ENCODE measurements at regions not wholly inside any gene's neighbourhood (a gene's known extent, or its start where the extent isn't known, plus 50 kb on each side); places are given as distances from the start of the nearest gene placed in this dataset.

DNA sequence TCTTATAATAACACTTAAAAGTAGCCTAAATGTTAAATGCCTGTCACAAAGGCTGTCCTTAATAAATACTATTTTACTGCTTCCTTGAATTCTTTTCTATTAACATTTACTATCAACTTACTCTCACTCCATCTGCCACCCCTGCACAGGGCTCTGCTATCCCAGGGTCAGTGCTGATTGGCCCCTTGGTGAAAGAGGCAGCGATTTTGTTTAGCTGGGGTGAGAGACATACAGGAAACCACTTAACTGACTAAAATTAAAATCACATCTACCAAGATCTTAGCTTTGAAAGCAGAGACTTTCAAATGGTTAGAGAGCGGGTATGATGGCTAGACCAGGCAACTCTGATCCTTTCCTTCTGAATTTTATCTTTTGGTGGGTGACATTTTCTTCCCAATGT is 149.9 kb upstream of the HTR2A start:
- no peak for FAIRE-seq
- DNase-seq (ENCODE audit: insufficient read length, low spot score), result no peak
- TF ChIP-seq POLR2AphosphoS5 (IDR thresholded peaks at IDR 0.05; ENCODE audit: low read depth, low read length), result no peak

DNA sequence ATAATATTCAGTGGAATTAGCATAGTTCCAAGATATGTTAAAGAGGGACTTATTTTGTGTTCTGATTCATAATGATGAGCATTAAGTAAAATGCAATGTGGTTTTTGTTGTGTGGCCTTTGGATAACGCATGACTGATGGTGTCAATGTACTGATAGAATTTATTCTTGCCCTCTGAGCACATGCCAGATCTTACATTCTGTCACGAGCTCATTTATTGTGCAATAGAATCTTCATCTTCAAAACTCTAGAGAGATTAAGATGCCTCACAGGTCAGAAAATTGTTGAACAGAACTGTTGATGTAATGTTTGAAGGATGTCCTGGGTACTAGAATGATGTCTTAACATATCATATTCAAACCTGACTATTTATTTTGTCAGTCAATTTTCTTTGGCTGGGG is 148.0 kb upstream of the HTR2A start:
- TF ChIP-seq POLR2AphosphoS5 (IDR thresholded peaks at IDR 0.05; ENCODE audit: low read depth, low read length), result no peak
- TF ChIP-seq POU2F2 (IDR thresholded peaks at IDR 0.05; ENCODE audit: low read depth, low read length), result no peak
- TF ChIP-seq PAX5 (IDR thresholded peaks at IDR 0.05; ENCODE audit: insufficient read depth, low read length, severe bottlenecking), result no peak
- TF ChIP-seq SPI1 (IDR thresholded peaks at IDR 0.05; ENCODE audit: low read depth, low read length), result no peak
- TF ChIP-seq TAF1 (IDR thresholded peaks at IDR 0.05; ENCODE audit: low read depth, low read length), result no peak
- TF ChIP-seq POLR2A (IDR thresholded peaks at IDR 0.05; ENCODE audit: low read depth, low read length), result no peak
- no peak for DNase-seq (ENCODE audit: insufficient read length, low spot score)
- no peak for FAIRE-seq

DNA sequence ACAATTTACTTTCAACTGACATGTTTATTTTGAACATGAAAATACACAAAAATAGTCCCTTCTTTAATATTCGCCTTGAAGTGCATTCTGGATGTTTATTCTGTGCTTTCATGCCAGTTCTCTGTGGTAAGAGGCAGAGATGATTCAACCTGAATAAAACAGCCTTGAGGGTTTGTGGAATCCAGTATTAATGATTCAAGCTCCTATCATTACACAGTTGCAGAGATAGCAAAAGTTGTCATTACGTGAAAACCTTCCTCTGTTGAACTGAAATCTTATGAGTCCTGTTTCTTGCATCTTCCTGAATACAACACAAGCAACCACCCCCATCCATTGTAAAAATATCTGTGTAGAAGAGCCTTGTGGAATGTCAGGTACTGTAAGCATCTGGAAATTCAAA is 142.3 kb upstream of the HTR2A start:
- DNase-seq (ENCODE audit: insufficient read length, low spot score), result no peak
- no peak for FAIRE-seq
- TF ChIP-seq SPI1 (IDR thresholded peaks at IDR 0.05; ENCODE audit: low read depth, low read length), result no peak
- TF ChIP-seq TAF1 (IDR thresholded peaks at IDR 0.05; ENCODE audit: low read depth, low read length), result no peak
- no peak for TF ChIP-seq POLR2A (IDR thresholded peaks at IDR 0.05; ENCODE audit: low read depth, low read length)
- TF ChIP-seq POU2F2 (IDR thresholded peaks at IDR 0.05; ENCODE audit: low read depth, low read length), result no peak
- TF ChIP-seq PAX5 (IDR thresholded peaks at IDR 0.05; ENCODE audit: insufficient read depth, low read length, severe bottlenecking), result no peak
- TF ChIP-seq POLR2AphosphoS5 (IDR thresholded peaks at IDR 0.05; ENCODE audit: low read depth, low read length), result no peak

DNA sequence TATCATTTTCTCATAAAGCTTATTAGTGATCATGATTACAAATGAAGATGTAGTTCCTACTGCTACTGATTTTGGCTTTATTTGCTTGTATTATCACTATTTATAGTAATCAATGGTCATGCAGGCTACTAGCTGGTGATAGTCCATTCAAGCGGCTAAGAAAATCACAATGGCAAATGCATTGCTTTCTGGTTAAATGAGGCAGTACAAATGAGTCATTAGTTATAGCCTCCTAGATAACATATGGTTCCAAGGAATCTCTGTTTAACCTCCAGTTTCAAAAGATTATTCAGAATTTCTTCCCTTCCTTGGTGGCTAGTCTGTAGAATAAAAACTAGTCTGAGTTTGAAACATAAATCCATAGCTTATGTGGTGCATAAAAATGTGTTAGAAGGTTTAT is 141.3 kb upstream of the HTR2A start:
- no peak for FAIRE-seq
- no peak for DNase-seq (ENCODE audit: insufficient read length, low spot score)
- TF ChIP-seq TAF1 (IDR thresholded peaks at IDR 0.05; ENCODE audit: low read depth, low read length) (no peak), POLR2AphosphoS5 (IDR thresholded peaks at IDR 0.05; ENCODE audit: low read depth, low read length) (no peak), POU2F2 (IDR thresholded peaks at IDR 0.05; ENCODE audit: low read depth, low read length) (no peak), PAX5 (IDR thresholded peaks at IDR 0.05; ENCODE audit: insufficient read depth, low read length, severe bottlenecking) (no peak), SPI1 (IDR thresholded peaks at IDR 0.05; ENCODE audit: low read depth, low read length) (no peak), POLR2A (IDR thresholded peaks at IDR 0.05; ENCODE audit: low read depth, low read length) (no peak)

DNA sequence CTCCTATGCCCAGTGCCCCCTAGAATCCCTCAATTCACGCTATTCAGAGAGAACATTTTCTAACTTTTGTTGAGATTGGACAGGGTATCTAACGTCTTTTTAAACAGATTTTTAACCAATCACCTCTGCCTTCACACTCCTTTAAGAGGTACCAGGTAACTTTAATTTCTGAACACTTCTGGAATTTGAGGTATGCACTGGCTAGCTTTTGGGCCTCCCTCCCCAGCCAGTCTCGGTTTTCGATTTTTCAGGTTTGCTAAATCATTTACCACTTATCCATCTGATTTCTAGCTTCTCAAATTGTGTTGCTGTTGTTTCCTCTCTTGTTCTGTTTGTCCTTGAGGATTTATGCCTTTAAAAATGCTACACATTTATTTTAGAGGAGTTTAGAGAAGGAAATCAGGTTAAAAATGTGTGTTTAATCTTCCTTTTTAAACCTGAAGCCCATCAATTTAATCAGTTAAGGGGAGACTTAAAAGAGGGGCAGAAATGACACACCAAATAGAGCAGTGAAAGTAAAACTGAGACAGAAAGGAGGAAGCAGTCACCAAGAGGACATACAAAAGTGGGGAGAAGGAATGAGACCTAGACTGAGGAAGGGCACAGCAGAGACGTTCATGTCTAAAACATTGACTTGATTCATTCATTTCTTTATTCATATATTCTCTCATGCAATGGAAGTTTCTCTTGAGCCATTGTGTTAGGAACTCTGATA is 139.6 kb upstream of the HTR2A start:
- DNase-seq (ENCODE audit: insufficient read length, low spot score) (no peak), FAIRE-seq (peak; percentile 91)
- TF ChIP-seq POU2F2 (IDR thresholded peaks at IDR 0.05; ENCODE audit: low read depth, low read length), result no peak
- TF ChIP-seq POLR2A (IDR thresholded peaks at IDR 0.05; ENCODE audit: low read depth, low read length), result no peak
- TF ChIP-seq SPI1 (IDR thresholded peaks at IDR 0.05; ENCODE audit: low read depth, low read length), result peak; percentile 82
- TF ChIP-seq TAF1 (IDR thresholded peaks at IDR 0.05; ENCODE audit: low read depth, low read length), result no peak
- no peak for TF ChIP-seq POLR2AphosphoS5 (IDR thresholded peaks at IDR 0.05; ENCODE audit: low read depth, low read length)
- no peak for TF ChIP-seq PAX5 (IDR thresholded peaks at IDR 0.05; ENCODE audit: insufficient read depth, low read length, severe bottlenecking)

DNA sequence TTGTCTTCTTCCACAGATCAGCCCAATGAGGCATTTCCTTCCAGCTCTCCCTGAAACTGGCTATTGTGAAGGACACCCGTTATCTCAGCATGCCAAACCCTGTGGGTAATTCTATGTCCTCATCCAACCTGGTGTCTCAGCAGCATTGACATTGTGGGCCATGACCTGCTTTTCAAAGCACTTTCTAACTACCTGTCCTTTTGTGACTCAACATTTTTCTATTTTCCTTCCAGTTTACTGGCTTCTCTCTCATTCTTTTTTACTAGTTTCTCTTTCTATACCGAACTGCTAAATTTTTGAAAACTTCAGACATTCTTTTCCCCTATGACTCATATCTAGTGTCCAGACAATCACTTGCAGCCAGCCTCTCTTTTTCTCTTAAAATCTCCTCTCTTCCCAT is 136.4 kb upstream of the HTR2A start:
- no peak for TF ChIP-seq TAF1 (IDR thresholded peaks at IDR 0.05; ENCODE audit: low read depth, low read length)
- no peak for TF ChIP-seq PAX5 (IDR thresholded peaks at IDR 0.05; ENCODE audit: insufficient read depth, low read length, severe bottlenecking)
- no peak for TF ChIP-seq POLR2A (IDR thresholded peaks at IDR 0.05; ENCODE audit: low read depth, low read length)
- no peak for TF ChIP-seq POU2F2 (IDR thresholded peaks at IDR 0.05; ENCODE audit: low read depth, low read length)
- TF ChIP-seq POLR2AphosphoS5 (IDR thresholded peaks at IDR 0.05; ENCODE audit: low read depth, low read length), result no peak
- TF ChIP-seq SPI1 (IDR thresholded peaks at IDR 0.05; ENCODE audit: low read depth, low read length), result no peak
- DNase-seq (ENCODE audit: insufficient read length, low spot score), result no peak

DNA sequence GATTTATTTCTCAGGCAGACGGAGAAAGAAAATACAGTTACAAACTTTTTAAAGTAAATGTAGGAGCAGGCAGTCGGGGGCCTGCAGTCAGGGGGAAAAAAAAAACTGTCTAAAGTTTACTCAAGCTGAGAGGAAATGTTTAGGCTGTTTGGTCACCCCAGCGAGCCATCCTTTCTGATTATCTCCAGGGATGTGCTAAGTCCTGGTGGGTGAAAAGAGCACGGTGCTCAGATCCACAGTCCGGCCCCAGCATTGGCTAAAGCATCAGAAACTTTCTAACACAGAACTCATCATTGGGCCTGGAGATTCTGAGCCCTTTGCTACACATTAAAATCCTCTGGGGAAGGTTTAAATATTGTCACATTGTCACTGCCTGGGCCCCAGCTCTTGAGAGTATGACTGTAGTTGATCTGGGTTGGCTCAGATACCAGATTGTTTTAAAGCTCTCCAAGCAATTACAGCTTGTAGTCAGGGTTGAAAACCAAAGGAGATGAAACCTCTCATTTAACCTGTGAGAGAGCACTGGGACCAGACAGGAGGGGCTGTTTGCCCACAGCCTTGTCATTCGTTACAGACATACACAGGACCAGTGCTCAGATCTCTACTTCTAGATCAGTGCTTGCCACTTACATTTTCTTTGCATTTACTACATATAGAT is 131.1 kb upstream of the HTR2A start:
- FAIRE-seq (no peak), DNase-seq (ENCODE audit: insufficient read length, low spot score) (no peak)
- TF ChIP-seq TAF1 (IDR thresholded peaks at IDR 0.05; ENCODE audit: low read depth, low read length), result no peak
- TF ChIP-seq SPI1 (IDR thresholded peaks at IDR 0.05; ENCODE audit: low read depth, low read length), result no peak
- no peak for TF ChIP-seq POLR2AphosphoS5 (IDR thresholded peaks at IDR 0.05; ENCODE audit: low read depth, low read length)
- no peak for TF ChIP-seq POU2F2 (IDR thresholded peaks at IDR 0.05; ENCODE audit: low read depth, low read length)
- no peak for TF ChIP-seq POLR2A (IDR thresholded peaks at IDR 0.05; ENCODE audit: low read depth, low read length)
- no peak for TF ChIP-seq PAX5 (IDR thresholded peaks at IDR 0.05; ENCODE audit: insufficient read depth, low read length, severe bottlenecking)

More for the DNA sequence above, 136.4 kb upstream of the HTR2A start:
- FAIRE-seq, result peak; percentile 20

DNA sequence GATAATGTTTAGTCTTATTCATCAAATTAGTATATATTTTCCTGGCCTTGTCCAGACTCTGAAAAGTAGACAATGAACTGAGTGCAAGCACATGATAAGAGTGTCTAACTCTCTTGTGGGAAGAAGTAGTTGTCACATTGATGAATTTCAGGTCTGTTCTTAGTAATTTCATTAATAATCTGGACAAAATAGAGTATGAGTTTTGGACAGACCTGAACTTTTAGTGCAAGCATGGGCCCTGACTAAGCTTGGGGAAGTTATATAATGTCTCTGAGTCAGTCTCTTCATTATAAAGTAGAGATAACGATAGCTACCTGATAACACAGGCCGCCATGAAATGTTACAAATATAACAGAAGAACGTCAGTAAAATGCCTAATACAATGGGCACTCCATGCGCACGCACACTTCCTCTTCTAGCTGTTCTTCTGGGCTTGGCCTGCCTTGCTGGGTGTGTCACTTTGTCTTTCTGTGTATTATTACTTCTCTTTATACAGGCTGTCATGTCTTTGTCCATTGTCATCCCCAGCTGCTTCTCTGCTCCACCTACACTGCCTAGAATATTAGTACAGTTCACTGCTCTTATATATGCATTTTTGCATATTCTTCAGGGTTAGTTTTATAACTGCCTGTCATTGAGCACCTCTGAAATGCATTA is 129.1 kb upstream of the HTR2A start:
- TF ChIP-seq SPI1 (IDR thresholded peaks at IDR 0.05; ENCODE audit: low read depth, low read length), result peak; percentile 65
- TF ChIP-seq POLR2A (IDR thresholded peaks at IDR 0.05; ENCODE audit: low read depth, low read length), result no peak
- DNase-seq (ENCODE audit: insufficient read length, low spot score) (no peak), FAIRE-seq (peak; percentile 51)

DNA sequence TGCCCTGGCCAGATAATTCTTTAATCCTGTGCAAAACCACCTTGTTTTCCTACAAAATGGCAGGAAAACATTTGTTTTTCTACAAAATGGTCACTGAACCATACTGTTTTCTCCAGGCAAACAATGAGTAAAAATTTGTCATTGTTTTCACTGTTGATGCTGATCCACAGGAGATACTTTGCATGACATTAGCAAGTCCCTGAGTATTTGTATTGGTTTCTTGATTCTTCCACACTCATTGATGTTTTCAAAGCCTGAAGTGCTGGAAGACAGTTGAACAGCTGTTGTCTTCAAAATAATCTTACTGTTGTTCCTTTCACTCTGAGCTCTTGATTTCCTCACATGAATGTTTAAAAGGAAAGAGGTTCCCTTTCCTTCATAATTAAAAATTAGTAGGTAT is 123.1 kb upstream of the HTR2A start:
- no peak for TF ChIP-seq TAF1 (IDR thresholded peaks at IDR 0.05; ENCODE audit: low read depth, low read length)
- DNase-seq (ENCODE audit: insufficient read length, low spot score), result no peak
- FAIRE-seq, result no peak

DNA sequence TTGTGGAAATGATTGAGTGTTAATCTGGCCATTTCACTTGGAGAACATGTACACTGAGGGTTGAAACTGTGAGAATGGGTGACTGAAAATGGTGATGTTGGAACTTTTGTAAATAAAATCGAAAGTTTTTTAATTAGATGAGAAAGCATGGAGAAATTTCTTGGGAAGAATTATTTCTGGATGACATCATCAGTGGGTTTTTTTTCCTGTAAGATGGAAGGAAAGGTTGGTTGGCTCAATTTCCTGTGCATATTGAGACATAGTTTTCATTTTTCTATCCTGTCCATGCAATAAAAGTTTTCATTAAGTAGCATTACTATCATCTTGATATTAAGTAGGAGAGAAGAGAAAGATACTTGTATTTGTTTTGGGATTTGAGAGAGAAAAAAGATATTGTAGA is 120.6 kb upstream of the HTR2A start:
- DNase-seq (ENCODE audit: insufficient read length, low spot score) (no peak), FAIRE-seq (no peak)
- no peak for TF ChIP-seq POLR2A (IDR thresholded peaks at IDR 0.05; ENCODE audit: low read depth, low read length)
- no peak for TF ChIP-seq TAF1 (IDR thresholded peaks at IDR 0.05; ENCODE audit: low read depth, low read length)
- no peak for TF ChIP-seq POLR2AphosphoS5 (IDR thresholded peaks at IDR 0.05; ENCODE audit: low read depth, low read length)
- TF ChIP-seq SPI1 (IDR thresholded peaks at IDR 0.05; ENCODE audit: low read depth, low read length), result no peak
- no peak for TF ChIP-seq POU2F2 (IDR thresholded peaks at IDR 0.05; ENCODE audit: low read depth, low read length)
- no peak for TF ChIP-seq PAX5 (IDR thresholded peaks at IDR 0.05; ENCODE audit: insufficient read depth, low read length, severe bottlenecking)
